ENCODE measurements at regions not wholly inside any gene's neighbourhood (a gene's known extent, or its start where the extent isn't known, plus 50 kb on each side); places are given as distances from the start of the nearest gene placed in this dataset.

- no peak for TF ChIP-seq DACH1 (IDR thresholded peaks at IDR 0.05; ENCODE audit: partially characterized antibody)
- no peak for TF ChIP-seq ZNF253 (CRISPR knock-in tag; conservative IDR thresholded peaks at IDR 0.05)
- no peak for TF ChIP-seq SAFB2 (IDR thresholded peaks at IDR 0.05; ENCODE audit: borderline replicate concordance, low read depth, low read length, severe bottlenecking)
Measured at GRCh38 chr6:159439651-159440050, 253.4 kb downstream of the SOD2 start (continued).

GRCh38 chr6:159438106-159438505 lies 254.9 kb downstream of the SOD2 start:
- no peak for DNase-seq (ENCODE audit: extremely low read depth in 1 of 4, low spot score in 3 of 4)
- Histone ChIP-seq H3K27me3 (ENCODE audit: control insufficient read depth in 2 of 2, insufficient read depth in 2 of 2, low read length in 2 of 2) (peaks cover 5 to 39% of the 10 kb centered on the region in 2 experiments), H3K9me1 (ENCODE audit: control insufficient read depth, insufficient read depth, low read length) (no peaks in the 10 kb centered on the region), H2AFZ (ENCODE audit: low read depth, low read length) (no peak overlapping the region), H3K9me3 (replicated peaks; ENCODE audit: control insufficient read depth, insufficient read depth, low read depth, low read length) (no peaks in the 10 kb centered on the region), H3K4me3 (no peak overlapping the region), H3K9ac (ENCODE audit: insufficient read depth in 1 of 2, low read depth in 2 of 2, low read length in 2 of 2) (no peak overlapping the region), H3K4me2 (ENCODE audit: insufficient read depth, low read length) (no peak overlapping the region), H3K4me1 (replicated peaks in 1 of 2; ENCODE audit: control insufficient read depth in 2 of 2, insufficient read depth in 2 of 2, low read length in 2 of 2) (no peaks in the 10 kb centered on the region), H4K20me1 (replicated peaks; ENCODE audit: control insufficient read depth, insufficient read depth, low read length) (no peaks in the 10 kb centered on the region), H3K27ac (ENCODE audit: extremely low read depth, low read depth, low read length) (no peak overlapping the region), H3K79me2 (ENCODE audit: control insufficient read depth, insufficient read depth, low read length) (no peaks in the 10 kb centered on the region), H3K36me3 (ENCODE audit: control insufficient read depth, insufficient read depth, low read length) (no peaks in the 10 kb centered on the region)
- ChIA-PET POLR2A (no interaction called here), CTCF (ENCODE audit: low intra/inter-chr PET ratio) (no interaction called here)
- ATAC-seq, result no peak
- 0% methylated on average over 2 of the region's 2 CpGs for WGBS (ENCODE audit: insufficient coverage, low coverage, missing lambda C conversion rate)
- in situ Hi-C loops (cut with MboI), result no loop called here
- TF ChIP-seq SOX6 (IDR thresholded peaks at IDR 0.05) (no peak), KLF10 (CRISPR knock-in tag; IDR thresholded peaks at IDR 0.05) (no peak)
- no peak for FAIRE-seq
- intact Hi-C loops (cut with micrococcal nuclease), result no loop called here
- BruUV-seq (replicated peaks), result no TSS peak

GRCh38 chr6:159436581-159436980 lies 256.5 kb downstream of the SOD2 start:
- POLR2A ChIA-PET, result interaction anchor here (0.6 kb wide), 1 partner anchor 615 kb away, joined by 3 read pairs; no protein-coding TSS in a partner anchor

More at GRCh38 chr6:159436581-159436980, 256.5 kb downstream of the SOD2 start:
- Histone ChIP-seq H2AFZ (ENCODE audit: low read depth, low read length) (no peak overlapping the region), H3K4me3 (no peak overlapping the region), H3K27me3 (ENCODE audit: control insufficient read depth in 2 of 2, insufficient read depth in 2 of 2, low read length in 2 of 2) (peaks cover 2 to 23% of the 10 kb centered on the region in 2 experiments; a peak in 3 of 5 replicates), H3K4me2 (ENCODE audit: insufficient read depth, low read length) (no peak overlapping the region), H3K9ac (ENCODE audit: insufficient read depth in 1 of 2, low read depth in 2 of 2, low read length in 2 of 2) (no peak overlapping the region), H3K9me3 (replicated peaks; ENCODE audit: control insufficient read depth, insufficient read depth, low read depth, low read length) (no peaks in the 10 kb centered on the region), H3K36me3 (ENCODE audit: control insufficient read depth, insufficient read depth, low read length) (no peaks in the 10 kb centered on the region), H3K4me1 (replicated peaks in 1 of 2; ENCODE audit: control insufficient read depth in 2 of 2, insufficient read depth in 2 of 2, low read length in 2 of 2) (no peaks in the 10 kb centered on the region), H3K9me1 (ENCODE audit: control insufficient read depth, insufficient read depth, low read length) (no peaks in the 10 kb centered on the region), H4K20me1 (replicated peaks; ENCODE audit: control insufficient read depth, insufficient read depth, low read length) (no peaks in the 10 kb centered on the region), H3K27ac (ENCODE audit: extremely low read depth, low read depth, low read length) (no peak overlapping the region), H3K79me2 (ENCODE audit: control insufficient read depth, insufficient read depth, low read length) (no peaks in the 10 kb centered on the region)
- ATAC-seq (no peak), FAIRE-seq (no peak), DNase-seq (ENCODE audit: extremely low read depth in 1 of 4, low spot score in 3 of 4) (no peak)
- 0% methylated on average over 6 of the region's 6 CpGs for WGBS (ENCODE audit: insufficient coverage, low coverage, missing lambda C conversion rate)
- CTCF ChIA-PET (ENCODE audit: low intra/inter-chr PET ratio), result no interaction called here
- no TSS peak for BruUV-seq (replicated peaks)
- intact Hi-C loops (cut with micrococcal nuclease) (no loop called here), in situ Hi-C loops (cut with MboI) (no loop called here)
- no peak for TF ChIP-seq MAFF (IDR thresholded peaks at IDR 0.05; ENCODE audit: low read length)
- TF ChIP-seq PHF21A (IDR thresholded peaks at IDR 0.05; ENCODE audit: borderline replicate concordance, low read depth), result no peak
- TF ChIP-seq PTRF (tag; IDR thresholded peaks at IDR 0.05), result no peak
- TF ChIP-seq JUN (IDR thresholded peaks at IDR 0.05; ENCODE audit: borderline replicate concordance, low read depth, low read length), result no peak
- TF ChIP-seq JUN (CRISPR knock-in tag; IDR thresholded peaks at IDR 0.05; ENCODE audit: borderline replicate concordance), result no peak
- TF ChIP-seq ZNF766 (CRISPR knock-in tag; conservative IDR thresholded peaks at IDR 0.05), result no peak
- TF ChIP-seq SNIP1 (IDR thresholded peaks at IDR 0.05; ENCODE audit: low read depth), result no peak
- TF ChIP-seq ZNF695 (CRISPR knock-in tag; IDR thresholded peaks at IDR 0.05), result no peak
- no peak for TF ChIP-seq RBBP5 (IDR thresholded peaks at IDR 0.05; ENCODE audit: borderline replicate concordance, insufficient read depth, low read length, poor library complexity, severe bottlenecking)

All from K562 (cell line).